NCI-H128 (cell line): ENCODE measurements at regions not wholly inside any gene's neighbourhood (a gene's known extent, or its start where the extent isn't known, plus 50 kb on each side); places are given as distances from the start of the nearest gene placed in this dataset.
"Not testable (repeated sequence)": the region's sequence is repeated elsewhere in the genome, so short reads cannot be mapped to it uniquely, and the experiment has no call there.

Experiments used
- DNase-seq: peaks from one replicate; lab custom pipeline; 2025; ENCODE audit not compliant: unreplicated experiment; lab: John Stamatoyannopoulos, UW

GRCh38 chr22:34570408-34570807, 495.6 kb upstream of the ISX start:
- DNase-seq = no peak

GRCh38 chr22:34579519-34579918, 486.4 kb upstream of the ISX start:
- DNase-seq = no peak

- no peak for DNase-seq
These were observed 478.3 kb upstream of the ISX start for GRCh38 chr22:34587357-34588356.

- DNase-seq = no peak
These were observed 476.9 kb upstream of the ISX start for GRCh38 chr22:34588871-34589545.

GRCh38 chr22:34592123-34592740, 473.7 kb upstream of the ISX start:
- DNase-seq = no peak

- no peak for DNase-seq
These were observed 466.4 kb upstream of the ISX start for GRCh38 chr22:34599567-34599966.

GRCh38 chr22:34604312-34604711, 461.6 kb upstream of the ISX start:
- no peak for DNase-seq

- no peak for DNase-seq
These were observed 457.9 kb upstream of the ISX start for GRCh38 chr22:34608106-34608505.

GRCh38 chr22:34608540-34609115, 457.3 kb upstream of the ISX start:
- DNase-seq = no peak

- DNase-seq = no peak
These were observed 456.3 kb upstream of the ISX start for GRCh38 chr22:34609646-34610045.

GRCh38 chr22:34620161-34620560, 445.8 kb upstream of the ISX start:
- DNase-seq = no peak

- no peak for DNase-seq
These were observed 445.1 kb upstream of the ISX start for GRCh38 chr22:34620832-34621231.

- no peak for DNase-seq
These were observed 443.4 kb upstream of the ISX start for GRCh38 chr22:34622602-34623001.

- DNase-seq = no peak
These were observed 442.4 kb upstream of the ISX start for GRCh38 chr22:34623580-34623979.

GRCh38 chr22:34625892-34626291, 440.1 kb upstream of the ISX start:
- not testable (repeated sequence) for DNase-seq

GRCh38 chr22:34638128-34638527, 427.8 kb upstream of the ISX start:
- DNase-seq = no peak

- no peak for DNase-seq
These were observed 426.0 kb upstream of the ISX start for GRCh38 chr22:34639911-34640310.

GRCh38 chr22:34645375-34645774, 420.6 kb upstream of the ISX start:
- DNase-seq = no peak

GRCh38 chr22:34669001-34669400, 397.0 kb upstream of the ISX start:
- no peak for DNase-seq

GRCh38 chr22:34683031-34683430, 382.9 kb upstream of the ISX start:
- not testable (repeated sequence) for DNase-seq

- DNase-seq = not testable (repeated sequence)
These were observed 381.7 kb upstream of the ISX start for GRCh38 chr22:34684278-34684677.
